HEK293T (cell line): ENCODE measurements at regions not wholly inside any gene's neighbourhood (a gene's known extent, or its start where the extent isn't known, plus 50 kb on each side); places are given as distances from the start of the nearest gene placed in this dataset.

ENCODE experiments used
- ARNT ChIP-seq: fragments of 450-650 bp; IDR thresholded peaks from 2 replicates; pipeline ENCODE4 v1.6.1; 2017; ENCODE audit warnings: mild to moderate bottlenecking
- BHLHE40 ChIP-seq: fragments of 450-650 bp; IDR thresholded peaks from 2 replicates; pipeline ENCODE4 v1.6.1; 2016; ENCODE audit warnings: mild to moderate bottlenecking, moderate library complexity, borderline replicate concordance
- CTBP1 ChIP-seq: fragments of 450-650 bp; IDR thresholded peaks from 2 replicates; pipeline ENCODE4 v1.6.1; 2016; ENCODE audit warnings: borderline replicate concordance
- FOXA1 ChIP-seq: fragments of 450-650 bp; IDR thresholded peaks from 2 replicates; pipeline ENCODE4 v1.6.1; 2016; ENCODE audit warnings: mild to moderate bottlenecking
- FOXM1 ChIP-seq: fragments of 450-650 bp; IDR thresholded peaks from 2 replicates; pipeline ENCODE4 v1.6.1; 2017; ENCODE audit warnings: mild to moderate bottlenecking, borderline replicate concordance
- LEF1 ChIP-seq: fragments of 450-650 bp; IDR thresholded peaks from 2 replicates; pipeline ENCODE4 v1.6.1; 2017; ENCODE audit warnings: mild to moderate bottlenecking, borderline replicate concordance
- NFRKB ChIP-seq: fragments of 450-650 bp; IDR thresholded peaks from 2 replicates; pipeline ENCODE4 v1.6.1; 2016; ENCODE audit warnings: mild to moderate bottlenecking, moderate library complexity
- SP1 ChIP-seq: fragments of 450-650 bp; IDR thresholded peaks from 2 replicates; pipeline ENCODE4 v1.6.1; 2017
- TARDBP ChIP-seq: fragments of 450-650 bp; IDR thresholded peaks from 2 replicates; pipeline ENCODE4 v1.6.1; 2016
- ZNF384 ChIP-seq: fragments of 450-650 bp; IDR thresholded peaks from 2 replicates; pipeline ENCODE4 v1.6.1; 2016

- TF ChIP-seq ZNF384 (no peak), ARNT (no peak), CTBP1 (no peak), TARDBP (no peak), BHLHE40 (no peak), FOXM1 (no peak), NFRKB (no peak), FOXA1 (no peak), LEF1 (no peak), SP1 (no peak)
These were observed 1365.5 kb upstream of the CDH9 start for GRCh38 chr5:28403846-28404245.
